GM12875 (cell line): ENCODE measurements at regions not wholly inside any gene's neighbourhood (a gene's known extent, or its start where the extent isn't known, plus 50 kb on each side); places are given as distances from the start of the nearest gene placed in this dataset.

Experiments
- H3K4me3 ChIP-seq: one replicate; pipeline ENCODE4 v1.5.1; 2011; ENCODE audit warnings: low read depth, low read length, control low read depth
- CTCF ChIP-seq: IDR thresholded peaks from 2 replicates; pipeline ENCODE4 v1.5.1; 2011; ENCODE audit warnings: low read depth, mild to moderate bottlenecking, control low read depth, inconsistent platforms, low read length, moderate library complexity, borderline replicate concordance; ENCODE audit not compliant: insufficient read depth

DNA sequence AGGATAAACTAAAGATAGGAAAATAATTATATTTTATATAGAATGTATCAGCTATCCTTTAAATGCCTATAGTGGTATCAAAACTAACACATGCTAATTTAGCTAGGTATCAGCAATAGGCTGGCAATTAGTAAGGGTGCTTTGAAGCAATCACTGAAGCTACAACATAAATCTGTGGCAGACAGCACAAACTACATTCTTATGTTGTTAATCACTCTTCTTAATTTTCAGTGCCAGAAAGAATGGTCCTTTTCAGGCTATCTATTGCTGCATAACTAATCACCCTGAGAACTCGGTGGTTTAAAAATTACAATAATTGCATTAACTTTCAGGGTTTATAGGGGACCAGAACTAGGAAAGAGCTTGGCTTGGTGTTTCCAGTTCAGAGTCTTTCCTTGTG is 963.1 kb downstream of the EFNB2 start:
- TF ChIP-seq CTCF = no peak
- no peak overlapping the region for H3K4me3 ChIP-seq

- no peak for TF ChIP-seq CTCF
- H3K4me3 ChIP-seq = no peak overlapping the region
Measured at GRCh38 chr13:105569816-105570215, 965.6 kb downstream of the EFNB2 start.

- no peak for TF ChIP-seq CTCF
- H3K4me3 ChIP-seq = no peak overlapping the region
Measured at GRCh38 chr13:105567951-105568525, 967.4 kb downstream of the EFNB2 start.

GRCh38 chr13:105565136-105565727 is 970.2 kb downstream of the EFNB2 start:
- no peak overlapping the region for H3K4me3 ChIP-seq
- TF ChIP-seq CTCF = no peak

DNA sequence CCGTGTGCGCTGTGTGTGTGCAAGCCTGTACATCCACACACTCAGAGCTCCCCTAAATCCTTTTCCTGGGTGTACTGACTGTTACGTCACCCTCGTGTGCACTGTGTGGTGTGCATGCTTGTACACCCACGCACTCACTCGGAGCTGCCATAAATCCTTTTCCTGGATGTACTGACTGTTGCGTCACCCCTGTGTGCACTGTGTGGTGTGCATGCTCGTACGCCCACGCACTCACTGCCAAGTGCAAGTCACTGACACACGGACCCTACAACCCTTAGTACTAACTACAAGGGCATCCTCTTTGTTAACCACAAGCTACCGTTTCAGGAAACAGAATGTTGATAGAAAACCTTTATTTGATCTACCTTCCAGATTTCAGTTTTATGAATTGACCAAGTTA is 983.4 kb downstream of the EFNB2 start:
- TF ChIP-seq CTCF = no peak
- H3K4me3 ChIP-seq = no peak overlapping the region

- TF ChIP-seq CTCF = no peak
- H3K4me3 ChIP-seq = no peak overlapping the region
Measured at GRCh38 chr13:105547851-105548250, 987.6 kb downstream of the EFNB2 start.

- no peak for TF ChIP-seq CTCF
- no peak overlapping the region for H3K4me3 ChIP-seq
Measured at GRCh38 chr13:105545811-105546210, 989.7 kb downstream of the EFNB2 start.
